Left renal cortex interstitium (tissue), 4 donors: ENCODE measurements at regions not wholly inside any gene's neighbourhood (a gene's known extent, or its start where the extent isn't known, plus 50 kb on each side); places are given as distances from the start of the nearest gene placed in this dataset.
"Not testable (repeated sequence)": the region's sequence is repeated elsewhere in the genome, so short reads cannot be mapped to it uniquely, and the experiment has no call there.

Experiments used
- DNase-seq, 4 donors: peaks; one replicate each; pipeline ENCODE4 v3.0.0-alpha.2; 2013; ENCODE audit warnings: low read depth in 4 of 4, low spot score in 2 of 4, missing footprints in 1 of 4

GRCh38 chr18:15005313-15006130 is 257.6 kb downstream of the ANKRD30B start:
- no peak for DNase-seq

- not testable (repeated sequence) for DNase-seq
Observed at GRCh38 chr18:15006616-15007015, 258.6 kb downstream of the ANKRD30B start.

GRCh38 chr18:15026041-15026440 is 278.1 kb downstream of the ANKRD30B start:
- DNase-seq, result not testable (repeated sequence)

GRCh38 chr18:15028037-15028436 is 280.1 kb downstream of the ANKRD30B start:
- DNase-seq, result not testable (repeated sequence)

GRCh38 chr18:15060279-15060880 is 312.4 kb downstream of the ANKRD30B start:
- not testable (repeated sequence) for DNase-seq

GRCh38 chr18:15061289-15061896 is 313.4 kb downstream of the ANKRD30B start:
- DNase-seq, result not testable (repeated sequence)

- DNase-seq, result not testable (repeated sequence)
Observed at GRCh38 chr18:15066434-15066833, 318.5 kb downstream of the ANKRD30B start.

GRCh38 chr18:15071311-15071710 is 323.3 kb downstream of the ANKRD30B start:
- not testable (repeated sequence) for DNase-seq
